Skeletal muscle tissue (tissue), 3 donors: ENCODE measurements at regions not wholly inside any gene's neighbourhood (a gene's known extent, or its start where the extent isn't known, plus 50 kb on each side); places are given as distances from the start of the nearest gene placed in this dataset.

ENCODE experiments used
- H3K27ac ChIP-seq: one replicate; pipeline ENCODE4 v1.7.0; 2013; ENCODE audit warnings: mild to moderate bottlenecking, low read depth, low read length, inconsistent platforms
- H3K27me3 ChIP-seq, 3 donors: one replicate each; pipeline ENCODE4 v1.7.0; 2013; ENCODE audit warnings: low read length in 3 of 3; ENCODE audit not compliant: control insufficient read depth in 3 of 3, insufficient read depth in 3 of 3
- H3K36me3 ChIP-seq, 3 donors: one replicate each; pipeline ENCODE4 v1.7.0; 2013; ENCODE audit warnings: low read length in 3 of 3; ENCODE audit not compliant: control insufficient read depth in 3 of 3, insufficient read depth in 3 of 3
- H3K4me1 ChIP-seq, 3 donors: one replicate each; pipeline ENCODE4 v1.7.0; 2013; ENCODE audit warnings: low read length in 3 of 3, mild to moderate bottlenecking in 3 of 3; ENCODE audit not compliant: control insufficient read depth in 3 of 3, insufficient read depth in 3 of 3
- H3K4me3 ChIP-seq, 3 donors: one replicate each; pipeline ENCODE4 v1.7.0; 2013; ENCODE audit warnings: low read length in 3 of 3
- H3K9ac ChIP-seq, 3 donors: one replicate each; pipeline ENCODE4 v1.7.0; 2013; ENCODE audit warnings: low read length in 3 of 3, mild to moderate bottlenecking in 3 of 3, moderate library complexity in 2 of 3, low read depth in 1 of 3
- H3K9me3 ChIP-seq, 3 donors: one replicate each; pipeline ENCODE4 v1.7.0; 2013; ENCODE audit warnings: low read length in 3 of 3; ENCODE audit not compliant: control insufficient read depth in 3 of 3
- donor health status: Osteomylitis.

DNA sequence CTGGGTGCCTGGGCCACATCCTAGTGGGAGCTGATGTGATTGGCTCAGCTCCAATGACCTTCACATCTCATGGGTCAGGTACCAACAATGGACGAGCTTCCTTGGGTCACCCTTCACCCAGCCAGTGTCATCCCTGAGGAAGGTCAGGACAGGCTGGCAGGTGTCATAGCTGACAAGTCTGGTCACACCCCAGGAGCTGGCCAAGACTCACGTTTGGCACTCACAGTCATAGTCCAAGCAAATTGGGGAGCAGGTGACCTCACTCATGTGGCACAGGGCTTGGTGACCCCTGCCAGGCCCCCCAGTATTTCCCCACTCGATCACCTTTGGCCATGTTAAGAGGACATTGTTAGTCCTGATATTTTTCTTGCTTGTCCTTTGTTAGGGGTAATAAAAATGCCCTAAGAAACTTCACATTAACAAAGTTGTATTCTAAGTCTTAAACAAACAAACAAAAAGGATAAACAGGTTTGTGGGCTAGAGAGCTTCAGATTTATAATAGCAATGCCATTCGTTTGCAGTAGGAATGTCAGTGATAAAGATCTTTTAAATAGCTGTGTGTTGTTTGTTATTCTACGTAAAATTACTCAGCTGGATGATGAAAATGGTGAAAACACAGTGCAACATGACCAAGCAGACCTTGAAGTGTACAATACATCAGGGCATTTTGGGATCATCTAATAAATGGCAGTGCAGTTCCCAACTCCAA, 79.5 kb upstream of the POMGNT2 start:
- peaks cover 4 to 8% (median 8%) of the 10 kb centered on the region in 3 donors for H3K4me1 ChIP-seq
- no peak overlapping the region for H3K27ac ChIP-seq
- H3K9ac ChIP-seq: no peak overlapping the region
- no peaks in the 10 kb centered on the region for H3K9me3 ChIP-seq
- H3K27me3 ChIP-seq: no peaks in the 10 kb centered on the region
- H3K4me3 ChIP-seq: no peak overlapping the region
- no peaks in the 10 kb centered on the region for H3K36me3 ChIP-seq

GRCh38 chr3:43183456-43183855, 77.6 kb upstream of the POMGNT2 start:
- Histone ChIP-seq H3K9ac (no peak overlapping the region), H3K4me3 (no peak overlapping the region), H3K9me3 (no peaks in the 10 kb centered on the region), H3K27ac (no peak overlapping the region), H3K27me3 (no peaks in the 10 kb centered on the region), H3K4me1 (peaks cover 10 to 15% (median 13%) of the 10 kb centered on the region in 3 donors), H3K36me3 (no peaks in the 10 kb centered on the region)

- Histone ChIP-seq H3K27ac (no peak overlapping the region), H3K4me1 (peaks cover 13 to 19% (median 18%) of the 10 kb centered on the region in 3 donors), H3K27me3 (no peaks in the 10 kb centered on the region), H3K9me3 (no peaks in the 10 kb centered on the region), H3K4me3 (no peak overlapping the region), H3K9ac (no peak overlapping the region), H3K36me3 (no peaks in the 10 kb centered on the region)
Observed at GRCh38 chr3:43181202-43181821, 75.4 kb upstream of the POMGNT2 start.

DNA sequence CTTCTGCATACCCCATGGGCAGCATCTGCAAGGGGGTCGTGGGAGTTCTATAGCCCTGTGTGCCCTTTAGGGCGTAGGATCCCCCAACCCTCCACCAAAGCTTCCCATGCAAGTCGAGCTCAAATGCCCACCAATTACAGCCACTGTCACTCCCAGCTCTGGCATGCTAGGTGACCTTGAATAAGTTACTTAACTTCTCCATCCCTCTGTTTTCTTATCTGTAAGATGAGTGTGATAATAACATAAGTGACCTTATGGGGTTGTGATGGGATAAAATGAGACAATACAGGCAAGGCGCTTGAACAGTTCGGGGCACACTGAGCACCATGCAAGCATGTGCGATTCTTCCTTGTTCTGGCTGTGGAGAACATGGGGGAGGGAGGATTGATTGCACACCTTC, 74.8 kb upstream of the POMGNT2 start:
- no peak overlapping the region for H3K9ac ChIP-seq
- peaks cover 11 to 19% (median 18%) of the 10 kb centered on the region in 3 donors for H3K4me1 ChIP-seq
- no peaks in the 10 kb centered on the region for H3K27me3 ChIP-seq
- H3K36me3 ChIP-seq: no peaks in the 10 kb centered on the region
- H3K4me3 ChIP-seq: no peak overlapping the region
- H3K27ac ChIP-seq: no peak overlapping the region
- no peaks in the 10 kb centered on the region for H3K9me3 ChIP-seq

DNA sequence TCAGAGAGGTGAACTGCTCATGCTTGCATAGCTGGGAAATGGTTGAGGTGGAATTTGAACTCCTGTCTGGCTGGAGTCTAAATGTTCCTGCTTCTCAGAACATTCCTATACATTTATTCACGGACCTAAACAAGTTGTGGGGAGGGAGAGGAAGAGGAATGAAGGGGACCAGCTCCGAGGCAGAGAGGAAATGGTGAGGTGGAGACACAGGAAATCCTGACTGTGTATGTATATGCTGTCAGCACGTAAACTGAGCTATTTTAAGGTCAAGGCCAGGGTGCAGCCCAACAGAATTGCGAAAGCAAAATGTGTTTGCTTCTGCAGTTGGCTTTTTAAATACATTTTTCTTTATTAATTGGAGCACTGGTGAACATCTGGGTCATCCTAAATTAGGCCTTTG, 74.1 kb upstream of the POMGNT2 start:
- Histone ChIP-seq H3K4me1 (peaks cover 11 to 19% (median 18%) of the 10 kb centered on the region in 3 donors), H3K9me3 (no peaks in the 10 kb centered on the region), H3K4me3 (no peak overlapping the region), H3K27ac (no peak overlapping the region), H3K27me3 (no peaks in the 10 kb centered on the region), H3K9ac (no peak overlapping the region), H3K36me3 (no peaks in the 10 kb centered on the region)

- Histone ChIP-seq H3K27me3 (no peaks in the 10 kb centered on the region), H3K4me3 (no peak overlapping the region), H3K27ac (no peak overlapping the region), H3K9ac (no peak overlapping the region), H3K9me3 (peaks cover 0 to under 1% (median 0%) of the 10 kb centered on the region in 3 donors), H3K4me1 (peaks cover 11 to 19% (median 18%) of the 10 kb centered on the region in 3 donors), H3K36me3 (no peaks in the 10 kb centered on the region)
Observed at GRCh38 chr3:43178891-43179366, 73.0 kb upstream of the POMGNT2 start.

DNA sequence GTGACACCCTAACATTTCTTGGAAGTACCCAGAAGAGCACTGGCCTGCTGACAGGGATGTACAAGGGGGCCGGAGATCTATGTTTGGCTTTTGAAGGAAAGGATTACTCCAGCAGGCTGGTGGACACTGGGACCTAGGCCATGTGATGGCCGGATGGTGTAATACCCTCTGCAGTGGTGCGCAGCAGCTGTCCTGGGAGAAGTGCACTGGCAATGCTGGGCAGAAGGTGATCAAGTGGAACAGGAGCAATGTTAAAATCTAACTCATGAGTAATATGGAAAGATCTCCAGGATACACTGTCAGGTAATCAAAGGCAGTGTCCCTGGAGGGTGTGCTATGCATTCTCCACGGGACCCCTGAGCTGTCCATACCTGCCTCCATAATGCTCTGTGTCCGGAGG, 71.2 kb upstream of the POMGNT2 start:
- peaks cover 11 to 19% (median 18%) of the 10 kb centered on the region in 3 donors for H3K4me1 ChIP-seq
- H3K9ac ChIP-seq: no peak overlapping the region
- H3K9me3 ChIP-seq: peaks cover 0 to 4% (median 2%) of the 10 kb centered on the region in 3 donors
- H3K27me3 ChIP-seq: no peaks in the 10 kb centered on the region
- no peaks in the 10 kb centered on the region for H3K36me3 ChIP-seq
- H3K4me3 ChIP-seq: no peak overlapping the region
- no peak overlapping the region for H3K27ac ChIP-seq

- Histone ChIP-seq H3K4me1 (peaks cover 11 to 19% (median 18%) of the 10 kb centered on the region in 3 donors), H3K9me3 (peaks cover 0 to 4% (median 2%) of the 10 kb centered on the region in 3 donors), H3K27me3 (no peaks in the 10 kb centered on the region), H3K9ac (no peak overlapping the region), H3K4me3 (no peak overlapping the region), H3K36me3 (no peaks in the 10 kb centered on the region), H3K27ac (no peak overlapping the region)
Observed at GRCh38 chr3:43176666-43177065, 70.8 kb upstream of the POMGNT2 start.

DNA sequence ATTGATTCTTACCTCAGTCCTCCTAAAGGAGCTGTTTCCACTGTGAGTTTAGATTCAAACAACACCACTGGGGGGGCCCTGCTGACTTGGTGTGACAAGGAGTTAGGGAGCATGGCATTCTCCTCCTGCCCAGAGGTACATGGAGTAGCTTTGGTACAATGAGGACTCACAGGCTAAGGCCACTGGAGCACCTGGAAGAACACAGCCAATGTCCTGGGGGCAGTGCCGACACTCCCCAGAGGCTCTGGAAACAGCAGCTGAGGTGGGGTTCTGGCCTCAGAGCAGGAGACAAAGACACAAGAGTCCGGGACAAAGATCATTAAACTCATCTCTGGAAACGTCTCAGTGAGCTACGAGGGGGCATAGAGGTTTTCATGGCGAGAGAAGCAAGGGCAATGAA, 69.7 kb upstream of the POMGNT2 start:
- no peak overlapping the region for H3K4me3 ChIP-seq
- peaks cover 6 to 15% (median 12%) of the 10 kb centered on the region in 3 donors for H3K4me1 ChIP-seq
- H3K36me3 ChIP-seq: no peaks in the 10 kb centered on the region
- H3K27ac ChIP-seq: no peak overlapping the region
- no peaks in the 10 kb centered on the region for H3K27me3 ChIP-seq
- H3K9me3 ChIP-seq: peaks cover 0 to 4% (median 2%) of the 10 kb centered on the region in 3 donors
- no peak overlapping the region for H3K9ac ChIP-seq

- H3K27ac ChIP-seq: no peak overlapping the region
Observed at GRCh38 chr3:43173949-43174348, 68.1 kb upstream of the POMGNT2 start.

More at GRCh38 chr3:43173949-43174348, 68.1 kb upstream of the POMGNT2 start:
- peaks cover 2 to 4% (median 4%) of the 10 kb centered on the region in 3 donors for H3K9me3 ChIP-seq
- H3K9ac ChIP-seq: no peak overlapping the region
- H3K4me1 ChIP-seq: peaks cover 0 to 7% (median 7%) of the 10 kb centered on the region in 3 donors
- H3K27me3 ChIP-seq: no peaks in the 10 kb centered on the region
- H3K4me3 ChIP-seq: no peak overlapping the region
- no peaks in the 10 kb centered on the region for H3K36me3 ChIP-seq
